SK-N-SH treated with all-trans-retinoic acid at 6 μM for 48 hours (cell line): ENCODE measurements at regions not wholly inside any gene's neighbourhood (a gene's known extent, or its start where the extent isn't known, plus 50 kb on each side); places are given as distances from the start of the nearest gene placed in this dataset.

Experiments
- ARNTL ChIP-seq: fragments of 450-650 bp; formaldehyde crosslinking; IDR thresholded peaks from 2 replicates; pipeline ENCODE4 v1.5.0; 2020; ENCODE audit warnings: low read depth, mild to moderate bottlenecking, moderate library complexity, borderline replicate concordance
- ESRRG ChIP-seq: fragments of 250-450 bp; sonication (Bioruptor Pico); IDR thresholded peaks from 2 replicates; pipeline ENCODE4 v1.6.1; 2021; ENCODE audit warnings: mild to moderate bottlenecking
- GLIS3 ChIP-seq: fragments of 250-450 bp; sonication (Bioruptor Pico); IDR thresholded peaks from 2 replicates; pipeline ENCODE4 v1.5.0; 2020; ENCODE audit warnings: mild to moderate bottlenecking, moderate library complexity
- OSR1 ChIP-seq: fragments of 250-450 bp; sonication (Bioruptor Pico); IDR thresholded peaks from 2 replicates; pipeline ENCODE4 v1.8.0; 2022; ENCODE audit warnings: moderate library complexity, mild to moderate bottlenecking, inconsistent platforms
- PATZ1 ChIP-seq: fragments of 250-450 bp; sonication (Bioruptor Pico); IDR thresholded peaks from 2 replicates; pipeline ENCODE4 v1.8.0; 2020; ENCODE audit warnings: mild to moderate bottlenecking, moderate library complexity, borderline replicate concordance
- RARB ChIP-seq: fragments of 250-450 bp; sonication (Bioruptor Pico); IDR thresholded peaks from 2 replicates; pipeline ENCODE4 v1.8.0; 2021; ENCODE audit warnings: mild to moderate bottlenecking, moderate library complexity
- SNAI2 ChIP-seq: fragments of 250-450 bp; sonication (Bioruptor Pico); IDR thresholded peaks from 2 replicates; pipeline ENCODE4 v1.5.0; 2020; ENCODE audit warnings: mild to moderate bottlenecking, moderate library complexity
- ZFP30 ChIP-seq: fragments of 450-650 bp; formaldehyde crosslinking; IDR thresholded peaks from 2 replicates; pipeline ENCODE4 v1.5.0; 2022; ENCODE audit warnings: mild to moderate bottlenecking, moderate library complexity
- TF ChIP-seq, protein P1 (sequence below): fragments of 250-450 bp; sonication (Bioruptor Pico); IDR thresholded peaks from 2 replicates; pipeline ENCODE4 v1.5.1; 2020; ENCODE audit warnings: low read depth, mild to moderate bottlenecking, moderate library complexity

- TF ChIP-seq SNAI2 (no peak), ESRRG (CRISPR knock-in tag) (no peak), ARNTL (CRISPR knock-in tag) (no peak), PATZ1 (CRISPR knock-in tag) (no peak), GLIS3 (CRISPR knock-in tag) (no peak), RARB (CRISPR knock-in tag) (no peak), ZFP30 (CRISPR knock-in tag) (no peak), OSR1 (CRISPR knock-in tag) (no peak)
- TF ChIP-seq, protein P1, sequence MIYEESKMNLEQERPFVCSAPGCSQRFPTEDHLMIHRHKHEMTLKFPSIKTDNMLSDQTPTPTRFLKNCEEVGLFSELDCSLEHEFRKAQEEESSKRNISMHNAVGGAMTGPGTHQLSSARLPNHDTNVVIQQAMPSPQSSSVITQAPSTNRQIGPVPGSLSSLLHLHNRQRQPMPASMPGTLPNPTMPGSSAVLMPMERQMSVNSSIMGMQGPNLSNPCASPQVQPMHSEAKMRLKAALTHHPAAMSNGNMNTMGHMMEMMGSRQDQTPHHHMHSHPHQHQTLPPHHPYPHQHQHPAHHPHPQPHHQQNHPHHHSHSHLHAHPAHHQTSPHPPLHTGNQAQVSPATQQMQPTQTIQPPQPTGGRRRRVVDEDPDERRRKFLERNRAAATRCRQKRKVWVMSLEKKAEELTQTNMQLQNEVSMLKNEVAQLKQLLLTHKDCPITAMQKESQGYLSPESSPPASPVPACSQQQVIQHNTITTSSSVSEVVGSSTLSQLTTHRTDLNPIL (CRISPR knock-in tag), result no peak
These were observed 220.3 kb downstream of the SPATA31D1 start for GRCh38 chr9:82208741-82209450.
